KMS-11 (cell line): ENCODE measurements at regions not wholly inside any gene's neighbourhood (a gene's known extent, or its start where the extent isn't known, plus 50 kb on each side); places are given as distances from the start of the nearest gene placed in this dataset.

Experiments
- H2AFZ ChIP-seq: fragments of 200-600 bp; sonication (generic); 2 replicates; pipeline ENCODE4 v1.6.1; 2016; ENCODE audit warnings: antibody characterized with exemption, mixed run types, low read depth
- H3K27ac ChIP-seq: fragments of 200-600 bp; sonication (generic); 2 replicates; pipeline ENCODE4 v1.6.1; 2016; ENCODE audit warnings: mild to moderate bottlenecking, mixed run types
- H3K27me3 ChIP-seq: fragments of 200-600 bp; sonication (generic); 2 replicates; pipeline ENCODE4 v1.6.1; 2017; ENCODE audit warnings: mild to moderate bottlenecking, low read depth, mixed run types, moderate library complexity; ENCODE audit not compliant: insufficient read depth
- H3K36me3 ChIP-seq: fragments of 200-600 bp; sonication (generic); 2 replicates; pipeline ENCODE4 v1.6.1; 2017; ENCODE audit warnings: mild to moderate bottlenecking, mixed run types; ENCODE audit not compliant: insufficient read depth
- H3K4me1 ChIP-seq: fragments of 200-600 bp; sonication (generic); 2 replicates; pipeline ENCODE4 v1.6.1; 2016; ENCODE audit warnings: mild to moderate bottlenecking, low read depth, mixed run types; ENCODE audit not compliant: poor library complexity, severe bottlenecking
- H3K4me2 ChIP-seq: fragments of 200-600 bp; sonication (generic); 2 replicates; pipeline ENCODE4 v1.7.0; 2016; ENCODE audit warnings: mild to moderate bottlenecking, mixed run types
- H3K4me3 ChIP-seq: fragments of 200-600 bp; sonication (generic); IDR thresholded peaks from 2 replicates; pipeline ENCODE4 v1.6.1; 2017; ENCODE audit warnings: low read depth, low read length, mixed read lengths; ENCODE audit not compliant: insufficient read depth
- H3K79me2 ChIP-seq: fragments of 200-600 bp; sonication (generic); 2 replicates; pipeline ENCODE4 v1.6.1; 2016; ENCODE audit warnings: low read depth, mixed run types; ENCODE audit not compliant: insufficient read depth
- H3K9ac ChIP-seq: fragments of 200-600 bp; sonication (generic); 2 replicates; pipeline ENCODE4 v1.6.1; 2016; ENCODE audit warnings: mild to moderate bottlenecking, mixed run types
- H4K20me1 ChIP-seq: fragments of 200-600 bp; sonication (generic); 2 replicates; pipeline ENCODE4 v1.6.1; 2016; ENCODE audit warnings: mild to moderate bottlenecking, mixed run types; ENCODE audit not compliant: insufficient read depth
- CTCF ChIP-seq: fragments of 200-600 bp; sonication (generic); conservative IDR thresholded peaks from 2 replicates; pipeline ENCODE4 v1.6.1; 2017; ENCODE audit warnings: low read depth, mild to moderate bottlenecking, antibody characterized with exemption, low read length, moderate library complexity, mixed read lengths

DNA sequence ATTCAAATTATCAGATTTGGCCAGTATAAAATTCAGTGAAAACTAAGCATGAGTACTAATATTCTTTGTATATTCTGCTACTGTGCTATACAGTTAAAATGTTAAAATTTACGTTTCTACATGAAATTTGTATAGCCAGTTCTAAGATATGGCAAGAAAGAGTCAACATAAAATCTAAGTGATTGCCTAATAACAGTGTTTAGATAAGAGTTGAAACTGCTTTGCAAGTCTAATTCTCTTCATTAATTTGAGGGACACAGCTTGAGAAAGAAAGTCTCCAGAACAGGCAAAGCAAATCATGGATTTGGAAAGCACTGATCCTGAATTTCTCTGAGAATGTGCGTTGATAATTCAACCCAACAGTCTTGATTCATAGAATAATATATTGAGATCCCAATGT, 630.9 kb upstream of the USP24 start:
- Histone ChIP-seq H3K27ac (no peak overlapping the region), H3K9ac (no peak overlapping the region), H2AFZ (no peak overlapping the region), H3K4me1 (no peaks in the 10 kb centered on the region), H3K4me2 (no peak overlapping the region), H3K27me3 (no peaks in the 10 kb centered on the region), H4K20me1 (no peaks in the 10 kb centered on the region), H3K79me2 (no peaks in the 10 kb centered on the region), H3K4me3 (no peak overlapping the region), H3K36me3 (no peaks in the 10 kb centered on the region)
- TF ChIP-seq CTCF: no peak

DNA sequence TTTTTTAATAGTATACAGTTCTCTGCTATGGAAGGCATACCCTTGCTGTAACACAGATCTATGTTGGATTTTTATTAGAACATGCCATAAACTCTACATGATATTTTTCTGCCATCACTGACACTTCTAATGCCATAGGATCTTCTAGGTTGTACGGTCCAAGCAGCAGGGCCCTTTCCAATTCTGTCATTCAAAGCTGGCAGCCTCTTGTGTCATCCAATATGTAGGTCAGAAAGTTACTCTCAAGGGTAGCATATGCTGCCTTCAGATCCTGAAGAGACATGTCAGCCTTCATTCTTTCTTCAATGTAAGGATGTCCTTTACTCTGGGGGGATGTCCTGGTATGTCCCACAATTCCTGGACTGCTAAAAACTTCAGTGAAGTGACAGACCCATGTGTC, 629.2 kb upstream of the USP24 start:
- Histone ChIP-seq H4K20me1 (no peaks in the 10 kb centered on the region), H3K27ac (no peak overlapping the region), H3K79me2 (no peaks in the 10 kb centered on the region), H2AFZ (no peak overlapping the region), H3K9ac (no peak overlapping the region), H3K4me2 (no peak overlapping the region), H3K4me1 (no peaks in the 10 kb centered on the region), H3K4me3 (no peak overlapping the region), H3K36me3 (no peaks in the 10 kb centered on the region), H3K27me3 (no peaks in the 10 kb centered on the region)
- no peak for TF ChIP-seq CTCF

DNA sequence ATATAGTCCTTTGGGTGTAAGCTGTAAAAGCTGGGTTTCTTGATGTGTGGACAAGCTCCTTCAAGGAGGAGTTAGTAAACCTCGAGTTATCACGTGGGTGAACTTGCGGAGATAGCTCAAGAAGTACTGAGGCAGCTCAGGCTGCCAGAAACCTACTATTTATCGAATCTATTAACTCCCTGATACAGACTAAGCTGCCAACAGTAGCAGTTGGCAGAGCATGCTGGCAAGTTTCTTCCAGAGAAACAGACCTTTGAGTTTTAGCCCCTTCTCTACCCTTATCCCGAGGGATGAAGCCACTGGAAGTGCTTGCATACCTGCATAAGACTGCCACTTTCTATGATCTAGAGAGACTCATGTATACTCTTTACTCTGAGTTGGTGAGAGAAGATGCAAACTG, 624.5 kb upstream of the USP24 start:
- Histone ChIP-seq H4K20me1 (no peaks in the 10 kb centered on the region), H3K36me3 (no peaks in the 10 kb centered on the region), H3K9ac (no peak overlapping the region), H2AFZ (no peak overlapping the region), H3K27me3 (no peaks in the 10 kb centered on the region), H3K4me1 (no peaks in the 10 kb centered on the region), H3K4me3 (no peak overlapping the region), H3K27ac (no peak overlapping the region), H3K79me2 (no peaks in the 10 kb centered on the region), H3K4me2 (no peak overlapping the region)
- no peak for TF ChIP-seq CTCF

- Histone ChIP-seq H3K27me3 (no peaks in the 10 kb centered on the region), H3K4me1 (no peaks in the 10 kb centered on the region), H2AFZ (no peak overlapping the region), H3K4me2 (no peak overlapping the region), H4K20me1 (no peaks in the 10 kb centered on the region), H3K79me2 (no peaks in the 10 kb centered on the region), H3K9ac (no peak overlapping the region), H3K36me3 (no peaks in the 10 kb centered on the region), H3K27ac (no peak overlapping the region), H3K4me3 (no peak overlapping the region)
- TF ChIP-seq CTCF: no peak
These were observed 624.1 kb upstream of the USP24 start for GRCh38 chr1:55839221-55839620.

DNA sequence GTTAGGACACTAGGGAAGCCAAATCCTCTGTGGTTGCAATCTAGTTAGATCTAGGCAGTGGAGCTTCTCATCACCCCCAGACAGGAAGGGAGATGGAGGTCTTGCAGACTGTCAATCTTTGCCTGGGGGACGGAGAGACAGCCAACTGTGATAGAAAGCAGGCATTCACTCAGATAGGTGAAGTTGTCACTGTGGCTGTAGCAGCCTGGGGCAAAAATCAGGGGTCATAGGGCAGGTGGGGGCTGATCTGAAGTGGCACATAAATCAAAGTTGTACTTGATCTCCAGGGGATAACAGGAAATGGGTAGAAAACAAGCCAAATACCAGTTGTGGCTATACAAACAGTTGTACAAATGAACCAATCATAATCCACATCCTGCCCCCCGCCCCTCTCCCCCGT, 620.9 kb upstream of the USP24 start:
- no peak overlapping the region for H2AFZ ChIP-seq
- no peaks in the 10 kb centered on the region for H3K36me3 ChIP-seq
- no peaks in the 10 kb centered on the region for H3K79me2 ChIP-seq
- no peaks in the 10 kb centered on the region for H3K27me3 ChIP-seq
- no peak overlapping the region for H3K4me2 ChIP-seq
- no peak for TF ChIP-seq CTCF
- no peak overlapping the region for H3K4me3 ChIP-seq
- no peak overlapping the region for H3K9ac ChIP-seq
- no peaks in the 10 kb centered on the region for H4K20me1 ChIP-seq
- H3K4me1 ChIP-seq: no peaks in the 10 kb centered on the region
- H3K27ac ChIP-seq: no peak overlapping the region
